Activated naive CD8-positive, alpha-beta T cell treated with anti-CD3 and anti-CD28 coated beads, Interleukin-2, amount 50 U/mL, for 24 hours (primary cell): ENCODE measurements at regions not wholly inside any gene's neighbourhood (a gene's known extent, or its start where the extent isn't known, plus 50 kb on each side); places are given as distances from the start of the nearest gene placed in this dataset.

Experiments used
- ATAC-seq: fragments of 150-1000 bp; cut with Tn5 transposase; one replicate; pipeline ENCODE4 v1.10.0; 2021
- DNase-seq: peaks from one replicate; pipeline ENCODE4 v3.0.0; 2021
- H3K27ac Mint-ChIP-seq: one replicate; pipeline ENCODE4 v1.8.0; 2021; ENCODE audit warnings: mild to moderate bottlenecking, mixed read lengths
- H3K27me3 Mint-ChIP-seq: one replicate; pipeline ENCODE4 v1.8.0; 2021; ENCODE audit warnings: mixed read lengths
- H3K36me3 Mint-ChIP-seq: one replicate; pipeline ENCODE4 v1.8.0; 2021; ENCODE audit warnings: low read depth, mixed read lengths
- H3K4me1 Mint-ChIP-seq: one replicate; pipeline ENCODE4 v1.8.0; 2021; ENCODE audit warnings: mixed read lengths
- H3K4me3 Mint-ChIP-seq: one replicate; pipeline ENCODE4 v1.8.0; 2021; ENCODE audit warnings: mild to moderate bottlenecking, moderate library complexity, mixed read lengths
- H3K9me3 Mint-ChIP-seq: one replicate; pipeline ENCODE4 v1.8.0; 2021; ENCODE audit warnings: mixed read lengths

DNA sequence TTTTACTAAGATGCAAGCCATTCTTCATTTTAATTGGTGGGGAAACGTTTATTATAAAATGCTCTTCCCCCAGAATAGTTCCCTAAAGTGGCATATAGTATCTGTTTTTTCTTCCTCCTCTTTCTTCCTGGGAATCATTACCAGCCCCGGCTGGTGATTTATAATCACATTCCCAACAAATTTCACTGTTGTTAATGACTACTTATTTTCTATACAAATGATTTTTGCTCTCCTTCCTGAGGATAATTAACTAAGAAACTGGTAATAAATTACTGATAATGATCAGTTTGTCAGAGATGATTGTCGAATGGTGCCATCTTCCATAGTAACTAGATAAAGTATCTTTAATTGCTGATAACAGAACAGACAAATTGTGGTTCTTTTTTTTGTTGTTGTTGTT lies 785.5 kb upstream of the RBFOX1 start:
- Mint-ChIP-seq H3K36me3 (no peaks in the 10 kb centered on the region), H3K9me3 (peaks cover 11% of the 10 kb centered on the region), H3K27me3 (no peaks in the 10 kb centered on the region), H3K4me1 (no peaks in the 10 kb centered on the region), H3K4me3 (no peak overlapping the region), H3K27ac (no peak overlapping the region)
- ATAC-seq (no peak), DNase-seq (no peak)

DNA sequence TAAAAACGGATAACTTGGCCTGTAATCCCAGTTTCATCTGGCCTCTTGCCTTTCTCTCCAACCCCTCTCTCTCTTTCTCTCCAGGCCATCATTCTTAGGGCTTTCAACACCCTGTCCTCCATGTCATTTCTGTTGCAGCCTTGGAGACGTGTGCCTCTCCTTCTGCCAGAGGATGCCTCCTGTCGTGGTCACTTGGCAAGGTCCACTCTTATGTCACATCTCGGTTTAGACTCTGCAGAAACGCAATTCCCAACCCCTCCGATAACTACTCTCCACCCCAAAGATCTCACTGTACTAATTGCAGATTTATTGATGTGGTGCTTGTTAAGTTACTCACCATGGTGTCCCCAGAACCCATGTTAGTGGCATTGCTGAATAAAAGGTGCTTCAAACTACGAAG lies 787.3 kb upstream of the RBFOX1 start:
- Mint-ChIP-seq H3K9me3 (peaks cover 13% of the 10 kb centered on the region), H3K27ac (no peak overlapping the region), H3K27me3 (no peaks in the 10 kb centered on the region), H3K4me3 (no peak overlapping the region), H3K4me1 (no peaks in the 10 kb centered on the region), H3K36me3 (no peaks in the 10 kb centered on the region)
- DNase-seq (no peak), ATAC-seq (no peak)

DNA sequence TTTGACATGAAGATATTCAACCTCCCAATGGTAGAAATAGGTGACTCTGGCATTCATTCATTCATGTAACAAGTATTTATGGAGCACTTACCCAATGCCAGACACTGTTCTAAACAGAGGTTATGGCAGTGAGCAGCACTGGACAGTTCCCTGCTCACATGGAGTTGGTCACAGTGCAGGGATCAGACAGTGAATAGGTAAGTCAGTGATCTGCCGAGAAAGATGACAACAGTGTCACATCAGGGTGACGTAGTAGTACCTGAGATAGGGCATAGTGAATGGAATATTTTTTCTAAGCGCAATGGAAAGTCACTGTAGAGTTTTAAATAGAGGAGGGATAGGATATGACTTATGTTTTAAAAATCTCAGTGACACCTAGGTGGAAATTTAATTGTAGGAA lies 791.4 kb upstream of the RBFOX1 start:
- no peaks in the 10 kb centered on the region for H3K4me1 Mint-ChIP-seq
- H3K27me3 Mint-ChIP-seq: no peaks in the 10 kb centered on the region
- peaks cover 4% of the 10 kb centered on the region for H3K9me3 Mint-ChIP-seq
- no peaks in the 10 kb centered on the region for H3K36me3 Mint-ChIP-seq
- no peak overlapping the region for H3K4me3 Mint-ChIP-seq
- no peak overlapping the region for H3K27ac Mint-ChIP-seq
- DNase-seq: no peak
- ATAC-seq: no peak

DNA sequence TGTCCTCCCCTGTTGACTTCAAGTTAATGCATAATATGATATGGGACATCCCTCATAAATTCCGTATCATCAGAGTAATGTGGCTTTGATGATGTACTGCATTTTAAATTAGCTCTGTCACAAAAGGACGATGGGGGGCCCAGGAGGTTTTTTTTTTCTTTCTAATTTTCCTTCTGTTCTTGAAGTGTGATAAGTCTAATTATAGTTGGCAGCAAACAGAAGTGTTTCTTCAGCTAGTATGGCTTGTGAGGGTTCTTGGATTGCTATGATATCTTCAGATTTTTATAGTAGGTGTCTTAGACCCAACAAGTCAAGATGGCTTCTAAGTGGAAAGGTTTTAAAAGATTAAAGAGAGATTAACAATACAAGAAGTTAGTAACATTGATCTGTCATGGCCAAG lies 796.2 kb upstream of the RBFOX1 start:
- DNase-seq: no peak
- Mint-ChIP-seq H3K36me3 (no peaks in the 10 kb centered on the region), H3K4me3 (no peak overlapping the region), H3K27me3 (no peaks in the 10 kb centered on the region), H3K4me1 (no peaks in the 10 kb centered on the region), H3K9me3 (peaks cover 7% of the 10 kb centered on the region), H3K27ac (no peak overlapping the region)
- ATAC-seq: no peak

DNA sequence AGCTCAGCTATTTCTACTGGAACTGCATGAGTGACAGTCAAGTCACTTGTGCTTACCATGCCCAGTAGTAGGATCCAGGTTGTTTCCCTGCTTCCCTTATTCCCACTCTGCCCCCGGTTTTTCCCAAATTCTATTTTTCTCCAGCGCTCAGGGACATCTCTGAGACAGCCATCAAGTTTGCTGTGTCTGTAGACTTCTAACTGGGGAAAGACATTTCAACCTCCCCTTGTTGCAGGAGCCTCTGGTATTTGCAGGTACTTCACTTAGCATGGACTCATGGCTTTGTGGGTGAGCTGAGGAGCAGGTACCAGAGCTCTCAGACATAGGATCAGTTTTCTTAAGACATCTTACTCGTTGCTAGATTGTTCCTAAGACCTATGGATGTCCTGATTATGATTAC lies 801.6 kb upstream of the RBFOX1 start:
- ATAC-seq (no peak), DNase-seq (no peak)
- H3K9me3 Mint-ChIP-seq: peaks cover 11% of the 10 kb centered on the region
- H3K4me3 Mint-ChIP-seq: no peak overlapping the region
- H3K36me3 Mint-ChIP-seq: no peaks in the 10 kb centered on the region
- H3K4me1 Mint-ChIP-seq: no peaks in the 10 kb centered on the region
- H3K27me3 Mint-ChIP-seq: no peaks in the 10 kb centered on the region
- no peak overlapping the region for H3K27ac Mint-ChIP-seq

DNA sequence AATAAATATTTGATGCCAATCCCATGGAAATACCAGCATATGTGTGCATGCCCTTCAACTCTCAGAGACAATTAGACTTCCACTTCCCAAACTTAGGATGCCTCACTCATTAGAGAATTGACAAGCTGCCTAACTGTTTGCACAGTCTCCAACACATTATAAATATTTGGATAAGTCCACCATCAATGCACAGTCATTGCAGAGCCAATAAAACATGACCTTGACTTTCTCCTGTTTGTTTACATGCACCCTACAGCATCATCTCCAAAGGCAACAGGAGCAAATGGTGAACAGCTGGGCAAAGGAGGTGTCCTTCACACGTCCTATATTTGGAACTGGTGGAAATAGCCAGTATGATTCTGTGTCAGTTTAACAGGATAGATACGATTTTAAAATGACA lies 804.4 kb upstream of the RBFOX1 start:
- ATAC-seq (no peak), DNase-seq (no peak)
- Mint-ChIP-seq H3K4me3 (no peak overlapping the region), H3K36me3 (no peaks in the 10 kb centered on the region), H3K4me1 (no peaks in the 10 kb centered on the region), H3K27ac (no peak overlapping the region), H3K27me3 (no peaks in the 10 kb centered on the region), H3K9me3 (peaks cover 19% of the 10 kb centered on the region)

DNA sequence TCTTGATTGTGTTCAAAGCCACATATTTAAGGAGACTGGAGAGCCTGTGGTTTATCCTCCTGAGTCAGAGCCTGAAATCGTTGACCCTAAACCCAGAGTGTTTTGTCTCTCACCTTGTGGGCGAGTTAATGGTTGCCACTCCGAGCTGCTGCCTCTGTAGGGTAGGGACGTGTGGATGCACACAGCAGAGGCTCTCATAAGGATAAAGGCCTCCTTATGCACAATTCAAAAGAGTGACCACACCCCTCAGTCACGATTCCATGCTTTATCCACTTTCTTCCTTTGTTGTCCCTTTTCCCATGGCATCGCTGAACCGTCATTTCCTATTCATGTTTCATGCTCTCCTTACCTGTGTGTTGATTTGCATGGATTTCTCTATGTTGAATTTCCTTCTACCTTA lies 805.0 kb upstream of the RBFOX1 start:
- Mint-ChIP-seq H3K27ac (no peak overlapping the region), H3K27me3 (no peaks in the 10 kb centered on the region)

DNA sequence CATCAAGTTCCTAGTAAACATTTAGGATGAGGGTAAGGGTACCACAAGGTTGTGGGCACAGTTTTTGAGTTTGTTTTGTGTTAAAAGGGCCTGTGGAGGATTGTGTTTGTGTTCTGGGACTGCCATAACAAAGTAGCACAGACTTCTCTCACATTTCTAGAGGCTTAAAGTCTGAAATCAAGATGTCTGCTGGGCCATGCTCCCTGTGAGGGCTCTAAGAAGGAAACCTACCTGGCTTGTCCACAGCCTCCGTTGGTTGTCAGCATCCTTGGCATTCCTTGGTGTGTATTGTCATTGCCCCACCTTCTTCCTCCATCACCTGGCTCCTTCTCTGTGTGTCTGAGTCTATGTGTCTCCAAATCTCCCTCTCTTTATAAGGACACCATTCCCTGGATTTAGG lies 808.1 kb upstream of the RBFOX1 start:
- no peak for DNase-seq
- H3K4me1 Mint-ChIP-seq: no peaks in the 10 kb centered on the region
- H3K27me3 Mint-ChIP-seq: no peaks in the 10 kb centered on the region
- ATAC-seq: no peak
- H3K27ac Mint-ChIP-seq: no peak overlapping the region
- peaks cover 19% of the 10 kb centered on the region for H3K9me3 Mint-ChIP-seq
- H3K4me3 Mint-ChIP-seq: no peak overlapping the region
- H3K36me3 Mint-ChIP-seq: no peaks in the 10 kb centered on the region

More for the DNA sequence above, 805.0 kb upstream of the RBFOX1 start:
- H3K4me3 Mint-ChIP-seq: no peak overlapping the region
- ATAC-seq (no peak), DNase-seq (no peak)
- H3K36me3 Mint-ChIP-seq: no peaks in the 10 kb centered on the region
- peaks cover 19% of the 10 kb centered on the region for H3K9me3 Mint-ChIP-seq
- no peaks in the 10 kb centered on the region for H3K4me1 Mint-ChIP-seq

DNA sequence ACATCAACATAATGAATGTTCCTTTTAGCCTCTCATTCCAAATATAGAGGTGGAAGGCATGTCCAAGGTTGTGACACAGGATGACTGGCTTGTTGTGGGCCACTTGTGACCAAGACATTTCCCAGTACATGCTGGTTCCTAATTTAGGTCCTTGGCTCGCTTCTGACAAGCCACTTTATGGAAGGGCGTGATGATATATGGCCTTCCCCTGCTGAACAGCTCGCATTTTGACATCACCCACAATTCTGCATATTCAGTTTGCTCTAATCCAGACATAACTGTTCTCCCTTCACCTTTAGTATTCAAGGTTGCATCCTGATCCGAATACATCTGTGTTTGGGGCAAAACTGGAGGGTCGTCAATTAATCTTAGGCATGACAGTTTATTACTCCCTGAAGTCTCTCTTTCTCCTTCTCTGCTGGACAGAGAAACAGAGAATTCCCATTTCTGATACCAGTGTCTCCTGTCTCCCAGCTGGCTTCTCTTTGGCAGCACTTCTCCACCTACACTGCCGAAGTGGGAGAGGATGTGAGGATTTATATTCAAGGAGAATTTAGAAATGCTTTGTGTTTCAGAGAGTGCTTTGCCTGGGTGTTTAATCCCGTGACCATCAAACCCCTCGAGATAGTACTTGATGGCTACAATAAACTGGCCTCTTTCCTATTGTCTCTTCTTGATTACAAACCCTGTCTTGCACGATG lies 815.5 kb upstream of the RBFOX1 start:
- ATAC-seq: no peak
- no peaks in the 10 kb centered on the region for H3K4me1 Mint-ChIP-seq
- no peaks in the 10 kb centered on the region for H3K36me3 Mint-ChIP-seq
- DNase-seq: no peak
- no peaks in the 10 kb centered on the region for H3K27me3 Mint-ChIP-seq
- no peak overlapping the region for H3K27ac Mint-ChIP-seq
- peaks cover 12% of the 10 kb centered on the region for H3K9me3 Mint-ChIP-seq
- no peak overlapping the region for H3K4me3 Mint-ChIP-seq

DNA sequence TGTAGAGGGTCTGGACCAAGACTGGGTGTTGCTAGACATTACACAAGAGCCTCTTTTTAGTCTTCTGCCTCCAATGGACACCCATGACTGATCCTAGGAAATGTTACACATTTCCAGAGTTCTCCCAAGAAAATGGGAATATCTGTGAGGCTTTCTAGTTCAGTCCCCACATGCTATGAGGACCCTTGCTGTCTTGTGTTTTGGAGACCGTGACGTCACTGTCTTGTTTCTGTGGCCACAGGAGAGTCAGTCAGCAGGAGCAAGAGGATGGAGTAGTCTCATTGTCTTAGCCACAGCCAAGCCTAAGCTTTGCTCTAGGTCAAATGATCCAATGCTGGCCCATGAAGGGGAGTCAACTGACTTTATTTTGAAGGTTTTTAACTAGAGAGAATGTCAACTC lies 820.1 kb upstream of the RBFOX1 start:
- Mint-ChIP-seq H3K9me3 (peaks cover 10% of the 10 kb centered on the region), H3K4me1 (no peaks in the 10 kb centered on the region), H3K4me3 (no peak overlapping the region), H3K27ac (no peak overlapping the region), H3K27me3 (no peaks in the 10 kb centered on the region), H3K36me3 (no peaks in the 10 kb centered on the region)
- no peak for ATAC-seq
- no peak for DNase-seq

DNA sequence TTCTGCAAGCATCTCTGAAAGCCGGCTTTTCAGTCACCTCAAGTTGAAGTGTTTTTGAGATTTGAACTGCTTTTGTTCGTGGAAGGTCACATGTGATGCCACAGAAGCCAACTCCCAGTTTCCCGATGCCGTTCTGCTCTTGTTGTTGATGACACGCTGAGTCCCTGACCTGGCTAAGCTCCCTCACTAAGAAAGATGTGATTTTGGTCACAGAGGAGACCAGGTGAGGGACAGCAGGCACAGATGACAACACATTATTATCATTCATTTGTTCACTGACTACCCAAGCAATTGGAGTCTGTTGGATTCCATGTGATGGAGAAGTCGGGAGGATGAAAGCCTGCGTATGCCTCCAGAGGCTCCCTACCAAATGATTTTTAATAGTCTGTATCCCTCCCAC lies 822.4 kb upstream of the RBFOX1 start:
- Mint-ChIP-seq H3K4me3 (no peak overlapping the region), H3K36me3 (no peaks in the 10 kb centered on the region), H3K9me3 (peaks cover 17% of the 10 kb centered on the region), H3K4me1 (no peaks in the 10 kb centered on the region), H3K27me3 (no peaks in the 10 kb centered on the region), H3K27ac (no peak overlapping the region)
- DNase-seq: no peak
- ATAC-seq: no peak

DNA sequence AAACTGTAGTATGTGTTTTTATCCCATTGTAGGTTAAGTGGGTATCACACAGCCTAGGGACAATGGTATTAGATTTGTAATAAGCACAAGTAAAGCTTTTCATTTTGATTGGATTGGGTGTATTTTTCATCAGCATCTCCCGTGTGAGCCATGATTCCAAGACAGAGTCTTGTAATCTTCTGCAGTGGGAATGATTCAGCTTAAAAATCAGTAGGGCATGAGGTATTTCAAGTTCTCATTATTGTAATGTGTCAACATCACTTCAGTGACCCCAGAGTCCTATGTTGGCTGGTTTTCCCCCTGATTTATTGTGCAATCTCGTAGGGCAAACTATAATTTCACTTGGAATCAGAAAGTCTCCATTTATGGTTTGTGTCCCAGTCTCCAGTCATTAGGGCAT lies 833.2 kb upstream of the RBFOX1 start:
- no peak overlapping the region for H3K4me3 Mint-ChIP-seq
- H3K4me1 Mint-ChIP-seq: no peaks in the 10 kb centered on the region
- H3K27me3 Mint-ChIP-seq: no peaks in the 10 kb centered on the region
- peaks cover 11% of the 10 kb centered on the region for H3K9me3 Mint-ChIP-seq
- H3K36me3 Mint-ChIP-seq: no peaks in the 10 kb centered on the region
- H3K27ac Mint-ChIP-seq: no peak overlapping the region
- ATAC-seq (no peak), DNase-seq (no peak)

DNA sequence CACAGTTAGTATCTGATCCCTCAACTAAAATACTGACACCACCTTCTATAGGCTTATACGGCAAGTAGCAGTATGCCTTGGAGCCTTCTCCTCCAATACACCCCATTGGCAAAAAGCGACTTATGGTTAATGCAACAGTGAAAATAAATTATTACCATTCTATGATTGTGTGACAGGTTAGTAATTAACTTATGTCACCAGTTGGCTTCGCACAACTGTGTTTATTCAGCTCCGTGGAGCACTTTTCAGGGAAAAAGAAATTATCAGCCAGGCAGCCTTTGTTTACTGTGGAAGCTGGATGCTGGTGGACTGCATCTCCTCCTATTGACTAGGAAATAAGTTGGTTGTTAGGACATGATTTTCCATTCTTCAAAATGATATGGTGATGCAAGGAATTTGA lies 833.8 kb upstream of the RBFOX1 start:
- no peaks in the 10 kb centered on the region for H3K4me1 Mint-ChIP-seq
- no peaks in the 10 kb centered on the region for H3K27me3 Mint-ChIP-seq
- H3K36me3 Mint-ChIP-seq: no peaks in the 10 kb centered on the region
- peaks cover 8% of the 10 kb centered on the region for H3K9me3 Mint-ChIP-seq
- H3K27ac Mint-ChIP-seq: no peak overlapping the region
- DNase-seq (no peak), ATAC-seq (no peak)
- H3K4me3 Mint-ChIP-seq: no peak overlapping the region

DNA sequence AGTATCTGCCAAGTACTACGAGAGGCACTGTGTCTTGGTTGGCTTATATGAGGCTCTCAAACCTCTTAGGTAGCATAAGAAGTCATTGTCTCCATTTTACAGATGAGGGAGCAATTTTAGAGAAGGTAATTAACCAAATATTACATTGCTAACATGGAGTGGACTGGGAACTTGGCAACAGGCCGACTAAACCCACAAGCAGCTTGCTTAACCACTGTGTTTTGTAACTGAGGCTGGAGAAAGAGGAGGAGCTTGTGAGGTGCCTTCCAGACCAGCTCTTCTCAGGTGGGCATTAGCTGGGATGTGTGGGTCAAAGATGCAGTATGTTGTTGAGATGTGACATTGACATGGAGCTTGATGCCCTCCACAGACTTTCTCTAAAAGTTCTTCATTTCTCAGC lies 835.6 kb upstream of the RBFOX1 start:
- ATAC-seq (no peak), DNase-seq (no peak)
- Mint-ChIP-seq H3K9me3 (peaks cover 8% of the 10 kb centered on the region), H3K36me3 (no peaks in the 10 kb centered on the region), H3K27me3 (no peaks in the 10 kb centered on the region), H3K27ac (no peak overlapping the region), H3K4me1 (no peaks in the 10 kb centered on the region), H3K4me3 (no peak overlapping the region)

DNA sequence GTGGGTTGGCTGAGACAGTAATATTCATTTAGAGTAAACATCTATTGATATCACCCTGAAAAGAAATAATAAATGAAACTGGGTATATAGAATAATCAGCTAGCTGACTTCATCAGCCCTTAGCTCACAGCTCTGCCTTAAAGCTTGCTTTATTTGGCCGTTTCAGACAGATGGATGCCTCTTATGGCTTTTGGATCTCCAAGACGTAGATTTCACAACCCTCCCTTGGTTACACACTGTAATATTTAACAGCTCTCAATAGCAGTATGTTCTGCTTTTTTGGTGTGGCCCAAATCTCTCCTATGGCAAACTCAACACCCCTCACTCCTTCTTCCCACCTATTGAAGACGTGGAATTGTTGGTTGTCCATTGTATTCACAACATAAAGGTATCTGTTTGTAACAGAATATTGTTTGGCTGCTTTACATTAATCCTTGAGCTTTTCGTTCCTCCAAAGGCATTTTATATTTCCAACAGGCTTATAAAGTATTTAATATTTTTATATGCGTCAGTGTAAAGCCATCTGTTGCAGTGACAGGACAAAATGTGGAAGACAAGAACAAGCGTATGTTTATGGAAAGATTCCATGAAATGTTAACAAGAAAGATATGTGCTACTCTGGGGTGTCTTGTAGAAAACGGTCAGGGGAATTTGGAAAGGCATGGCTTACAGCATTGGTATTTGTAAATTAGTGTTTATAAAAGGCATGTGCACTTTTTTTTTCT lies 837.0 kb upstream of the RBFOX1 start:
- Mint-ChIP-seq H3K4me1 (no peaks in the 10 kb centered on the region), H3K9me3 (peaks cover 5% of the 10 kb centered on the region), H3K36me3 (no peaks in the 10 kb centered on the region), H3K4me3 (no peak overlapping the region), H3K27ac (no peak overlapping the region), H3K27me3 (no peaks in the 10 kb centered on the region)
- ATAC-seq (no peak), DNase-seq (no peak)
